ENCODE measurements at regions not wholly inside any gene's neighbourhood (a gene's known extent, or its start where the extent isn't known, plus 50 kb on each side); places are given as distances from the start of the nearest gene placed in this dataset.
A peak's percentile ranks its signal among the peaks of the same experiment; 100 is the strongest.
"Not testable (repeated sequence)": the region's sequence is repeated elsewhere in the genome, so short reads cannot be mapped to it uniquely, and the experiment has no call there.

DNA sequence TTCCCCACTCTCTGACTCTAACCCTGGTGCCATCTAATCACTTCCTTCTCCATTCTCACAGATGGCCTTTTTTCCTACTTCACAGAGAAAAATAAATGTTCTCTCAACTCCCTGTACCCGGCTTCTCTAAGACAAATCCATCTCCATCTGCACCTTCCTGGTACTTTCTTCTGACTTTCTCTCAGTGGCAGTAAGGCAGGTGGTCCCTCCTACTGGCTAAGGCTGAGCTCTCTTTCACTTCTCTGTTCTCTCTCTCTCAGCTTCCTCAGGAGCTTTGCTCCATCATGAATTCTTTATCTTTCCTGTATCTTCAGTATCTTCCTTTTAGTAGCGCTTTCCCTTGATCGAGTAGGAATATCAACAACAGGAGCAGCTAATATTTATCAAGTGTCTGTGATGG is 421.6 kb downstream of the TMEM135 start:
- DNase-seq: no peak

DNA sequence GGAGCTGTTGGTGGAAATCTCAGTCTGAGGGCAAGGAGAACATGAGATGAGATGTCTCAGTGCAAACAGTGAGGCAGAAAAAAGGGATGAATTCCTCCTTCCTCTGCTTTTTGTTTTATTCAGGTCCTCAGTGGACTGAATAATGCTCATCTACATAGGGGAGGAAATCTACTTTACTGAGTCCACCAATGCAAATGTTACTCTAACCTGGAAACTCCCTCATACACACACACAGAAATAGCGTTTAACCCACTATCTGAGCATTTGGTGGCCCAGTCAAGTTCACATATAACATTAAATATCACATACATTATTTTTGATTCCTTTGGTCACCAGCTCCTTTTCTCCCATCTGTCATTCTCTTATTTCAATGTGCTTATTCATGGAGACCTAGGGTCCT is 418.8 kb downstream of the TMEM135 start:
- DNase-seq: no peak

DNA sequence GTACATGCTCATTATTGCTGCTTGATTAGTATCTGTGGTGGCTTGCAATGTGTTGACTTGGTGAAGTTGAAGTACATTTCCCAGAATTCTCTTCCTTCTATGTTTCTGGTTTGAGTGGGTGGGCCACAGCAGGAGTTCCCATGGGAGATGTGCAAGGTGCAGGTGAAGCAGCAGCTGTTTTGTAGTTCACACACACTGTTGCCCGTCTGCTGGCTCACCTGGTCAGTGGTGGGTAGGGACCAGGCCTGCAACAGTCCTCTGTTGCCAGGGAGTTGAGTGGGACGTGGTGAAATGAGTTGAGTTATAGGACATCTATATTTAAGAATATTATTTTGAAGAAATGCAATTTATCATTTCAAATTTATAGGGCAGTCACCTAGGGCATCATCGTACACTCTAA is 417.4 kb downstream of the TMEM135 start:
- no peak for DNase-seq

DNA sequence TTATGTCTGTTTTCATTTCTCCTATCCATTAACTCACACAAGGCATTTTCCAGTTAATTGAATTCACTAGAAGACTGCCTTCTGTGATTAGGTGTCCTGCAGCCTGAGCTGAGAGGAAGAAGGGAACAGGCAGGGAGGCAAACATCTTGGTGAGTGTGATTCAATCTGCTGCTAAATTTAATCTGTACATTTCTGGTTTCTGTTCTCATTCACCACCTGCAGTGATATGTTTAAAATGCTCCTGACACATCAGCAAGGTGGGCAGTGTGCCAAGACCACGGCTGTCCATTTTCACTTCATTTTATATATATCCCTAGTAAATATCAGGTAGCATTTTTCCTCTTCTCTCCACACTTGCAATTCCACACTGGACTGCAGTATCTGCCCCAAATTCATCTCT is 416.5 kb downstream of the TMEM135 start:
- DNase-seq: no peak

DNA sequence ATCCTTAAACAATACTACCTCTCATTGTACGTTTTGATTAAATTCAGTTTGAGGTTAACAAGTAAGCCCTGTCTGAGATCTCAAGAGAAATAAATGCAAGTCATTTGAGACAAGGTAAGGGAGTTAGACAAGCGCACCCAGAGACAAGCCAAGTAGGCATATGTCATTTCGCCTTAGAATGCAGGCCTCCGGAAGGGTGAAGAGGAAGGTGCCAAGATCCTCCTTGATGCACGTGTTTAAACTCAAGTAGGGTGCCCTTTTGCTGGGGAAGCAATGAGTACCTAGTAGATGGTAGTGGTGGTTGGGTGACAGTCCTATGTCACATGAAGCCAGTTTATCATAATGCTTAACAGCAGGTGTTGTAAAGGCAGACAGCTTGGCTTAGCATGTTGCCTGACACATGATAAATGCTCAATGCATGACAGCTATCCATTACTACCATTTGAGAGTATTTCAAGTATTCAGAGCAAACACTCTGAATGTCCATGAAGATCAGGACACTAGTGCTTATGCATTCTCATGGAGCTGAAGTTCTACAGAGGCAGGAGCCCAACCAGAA is 415.9 kb downstream of the TMEM135 start:
- no peak for DNase-seq

DNA sequence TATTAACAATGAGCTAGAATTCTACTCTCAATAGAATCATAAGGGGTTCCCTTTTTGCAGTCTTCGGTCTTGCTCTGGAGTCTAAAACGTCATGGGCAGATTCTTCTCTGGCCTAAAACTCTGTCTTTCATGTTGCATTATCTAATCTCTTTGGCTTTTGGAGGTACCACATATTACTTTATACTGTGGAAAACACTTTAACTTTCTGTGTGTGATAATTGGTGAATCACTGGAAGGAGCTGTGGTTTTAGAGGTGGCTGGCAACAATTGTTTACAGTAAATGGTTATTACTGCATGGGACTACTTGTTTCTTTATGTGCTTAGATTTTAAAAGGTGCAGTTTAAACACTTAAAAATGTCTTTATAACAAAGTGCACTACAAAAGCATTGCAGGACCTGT is 414.3 kb downstream of the TMEM135 start:
- DNase-seq: not testable (repeated sequence)

DNA sequence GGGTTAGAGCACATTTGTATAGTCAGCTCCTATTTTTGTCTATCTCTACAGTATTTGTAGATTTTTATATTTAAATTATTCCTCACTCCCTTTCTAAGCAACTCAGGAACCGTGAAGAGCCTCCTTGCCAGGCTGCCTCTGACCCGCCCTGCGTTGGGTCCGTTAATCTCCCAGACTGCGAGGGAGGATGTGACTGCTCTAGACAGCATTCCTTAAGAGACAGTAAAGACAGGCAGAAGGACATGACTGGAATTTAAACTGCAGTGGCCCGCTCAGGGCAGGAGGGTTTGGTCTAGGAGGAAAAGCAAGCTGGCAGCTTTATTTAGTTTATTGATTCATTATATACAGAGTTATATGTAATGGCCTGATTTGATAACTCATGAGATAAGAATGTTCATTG is 413.7 kb downstream of the TMEM135 start:
- DNase-seq: no peak

DNA sequence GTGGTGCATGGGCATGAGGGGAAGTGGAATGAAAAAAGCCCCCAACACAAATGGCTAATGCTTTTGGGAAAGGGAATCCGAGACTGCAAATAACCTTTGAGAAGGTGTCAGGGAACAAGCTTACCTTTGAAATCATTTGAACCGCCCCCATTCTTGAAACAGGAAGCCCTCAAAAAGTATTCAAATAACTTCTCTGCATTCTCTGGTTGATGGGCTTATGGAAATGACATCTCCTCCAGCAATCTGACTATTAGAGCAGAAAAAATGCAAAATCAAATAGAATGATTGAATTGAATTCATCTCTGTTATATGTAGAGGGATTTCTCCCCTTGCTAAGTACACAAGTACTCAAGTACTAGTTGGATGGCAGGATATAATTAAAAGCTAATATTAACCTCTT is 409.9 kb downstream of the TMEM135 start:
- no peak for DNase-seq

DNA sequence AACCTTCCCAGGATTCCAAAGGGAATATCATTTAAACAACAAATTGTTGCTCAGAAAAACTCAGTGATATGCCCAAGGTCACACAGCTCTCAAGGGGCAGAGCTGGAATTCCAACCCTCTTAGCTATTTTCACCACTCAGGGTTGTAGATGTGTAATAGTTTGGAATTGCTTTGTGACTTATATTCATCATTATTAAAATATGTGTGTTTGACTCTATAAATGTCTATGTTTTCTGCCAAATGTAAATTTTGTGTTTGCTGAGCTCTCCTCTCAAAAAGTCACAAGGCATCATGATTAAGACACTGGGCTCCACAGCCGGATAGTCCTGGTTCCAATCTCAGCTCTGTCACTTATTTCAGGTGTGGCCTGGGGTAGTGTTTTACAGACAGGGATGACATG is 407.3 kb downstream of the TMEM135 start:
- no peak for DNase-seq

DNA sequence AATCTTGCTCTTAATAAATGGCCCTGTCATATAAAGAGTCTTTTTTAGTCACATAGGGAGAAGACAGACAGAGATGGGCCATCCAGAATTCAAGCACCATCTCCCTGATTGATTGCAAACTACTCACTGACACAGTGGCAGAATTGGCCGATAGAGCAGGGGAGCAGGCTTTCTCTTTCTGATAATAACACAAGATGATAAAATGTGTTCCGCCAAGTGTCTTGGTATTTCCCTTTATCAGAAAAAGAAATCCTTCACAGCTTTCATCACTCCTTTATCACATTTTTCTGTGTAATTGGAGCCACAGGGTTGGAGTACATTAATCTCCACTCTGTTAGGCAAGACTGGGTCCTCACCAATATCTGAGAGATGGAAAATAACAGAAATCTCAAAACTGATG is 406.0 kb downstream of the TMEM135 start:
- DNase-seq: no peak

DNA sequence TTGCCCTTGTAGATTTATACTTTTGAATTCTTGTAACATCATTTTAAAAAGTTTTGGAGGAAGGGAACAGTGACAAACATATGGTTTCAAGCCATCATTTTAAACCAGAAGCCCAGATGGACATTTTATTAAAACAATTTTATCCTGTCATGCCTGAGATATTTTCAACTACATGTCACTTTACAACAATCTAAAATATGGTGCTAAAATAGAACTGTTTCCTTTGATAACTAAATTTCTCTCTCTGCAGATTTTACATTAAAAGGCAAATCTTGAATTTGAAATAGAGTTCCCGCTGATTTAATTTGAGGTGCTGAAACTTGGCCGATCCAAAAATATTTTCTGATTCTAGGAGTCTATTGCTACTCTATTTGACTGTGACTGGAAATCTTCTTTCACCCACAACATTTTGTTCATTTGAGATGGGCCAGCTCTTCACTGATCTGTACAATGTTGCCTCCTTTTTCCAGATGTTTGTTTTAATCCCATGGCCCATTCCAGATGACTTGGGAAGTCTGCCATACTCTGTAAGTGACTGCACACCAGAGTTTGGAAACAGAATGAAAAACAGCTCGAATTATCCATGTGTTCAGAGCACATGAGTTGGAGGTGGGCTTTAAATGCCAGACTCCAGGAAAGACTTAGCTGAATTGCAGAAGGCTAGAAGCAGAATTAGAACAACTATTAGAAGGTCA is 402.5 kb downstream of the TMEM135 start:
- DNase-seq: no peak

DNA sequence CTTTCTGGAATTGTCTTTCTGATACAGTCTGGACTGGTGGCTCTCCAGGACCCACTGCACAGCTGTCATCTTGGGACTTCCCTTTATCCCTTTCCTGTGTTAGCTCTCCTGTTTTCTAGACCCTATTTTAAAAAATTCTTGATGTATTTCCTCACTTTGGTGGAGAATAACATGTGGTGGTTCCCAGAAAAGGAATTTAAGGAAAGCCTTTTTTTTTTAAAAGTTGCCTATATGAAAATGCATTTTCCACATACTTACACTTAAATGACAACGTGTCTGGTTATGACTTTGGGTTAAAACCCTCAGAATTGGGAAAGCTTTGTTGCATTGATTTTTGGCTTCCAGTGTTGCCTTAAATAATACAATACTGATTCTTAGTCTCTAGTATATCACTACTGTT is 400.7 kb downstream of the TMEM135 start:
- no peak for DNase-seq

DNA sequence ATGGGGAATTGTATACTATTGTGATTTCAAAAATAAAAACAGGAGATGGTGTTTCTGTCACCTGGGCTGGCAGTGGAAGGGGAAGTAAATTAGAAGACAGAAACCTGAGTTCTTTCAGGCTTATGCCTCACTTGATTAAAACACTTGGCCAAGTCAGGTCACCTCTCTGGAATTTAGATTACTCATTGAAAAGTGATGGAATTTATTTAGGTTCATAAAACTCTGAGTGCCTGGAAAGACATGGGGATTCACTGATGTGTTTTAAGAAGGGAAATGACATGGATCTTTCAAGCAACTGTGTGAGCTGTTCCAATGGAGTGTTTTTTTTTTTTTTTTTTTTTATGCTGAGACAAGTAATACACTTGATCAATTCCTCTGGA is 400.1 kb downstream of the TMEM135 start:
- DNase-seq: no peak

DNA sequence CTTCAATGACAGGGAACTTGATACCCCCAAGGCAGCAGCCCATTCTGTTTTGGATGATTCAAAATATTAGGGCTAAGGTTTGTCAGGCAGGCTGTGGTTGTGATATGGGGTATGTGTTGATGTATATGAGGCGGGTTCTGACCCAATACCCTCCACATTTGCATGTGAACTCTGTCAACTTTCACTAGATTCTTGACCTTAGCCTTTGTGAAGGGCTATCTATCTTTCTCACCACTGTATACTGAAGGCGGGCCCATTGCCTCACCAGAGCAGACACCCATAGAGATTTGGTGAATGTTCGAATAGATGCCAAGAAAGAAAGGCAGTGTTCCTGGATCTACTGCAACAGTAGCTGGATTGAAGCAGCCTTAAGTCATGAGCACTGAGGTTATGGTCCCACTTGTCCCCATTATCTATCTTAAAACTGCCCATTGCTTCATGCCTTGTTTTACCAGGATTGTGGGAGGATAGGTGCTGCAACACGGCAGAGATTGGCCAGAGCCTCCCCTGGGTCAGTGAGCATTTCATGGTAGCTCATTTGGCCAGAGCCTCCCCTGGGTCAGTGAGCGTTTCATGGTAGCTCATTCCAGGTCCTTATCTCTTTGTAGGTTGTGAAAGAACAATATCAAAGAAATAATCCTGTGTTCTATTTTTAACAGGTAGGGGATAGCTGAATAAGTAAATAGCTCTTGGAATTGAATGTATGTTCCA is 399.6 kb downstream of the TMEM135 start:
- DNase-seq: no peak

DNA sequence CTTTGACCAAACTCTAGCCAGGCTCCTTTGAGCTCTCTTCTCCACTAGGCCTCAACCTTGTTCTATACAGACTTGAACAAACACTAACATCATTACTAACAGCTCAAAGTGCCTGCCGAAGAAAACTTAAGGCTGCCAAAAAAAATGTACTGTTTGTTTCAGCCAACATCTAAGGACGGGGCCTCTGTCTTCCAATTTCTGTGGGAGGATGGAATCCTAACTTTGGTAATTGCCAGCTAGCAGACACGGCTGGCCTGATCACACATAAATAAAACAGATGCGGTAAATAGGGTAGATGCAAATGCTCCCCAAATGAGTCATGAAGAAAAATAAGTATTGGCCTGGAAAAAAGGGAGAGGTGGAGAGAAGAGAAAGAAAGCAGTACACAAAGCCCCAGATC is 394.3 kb downstream of the TMEM135 start:
- DNase-seq: no peak

DNA sequence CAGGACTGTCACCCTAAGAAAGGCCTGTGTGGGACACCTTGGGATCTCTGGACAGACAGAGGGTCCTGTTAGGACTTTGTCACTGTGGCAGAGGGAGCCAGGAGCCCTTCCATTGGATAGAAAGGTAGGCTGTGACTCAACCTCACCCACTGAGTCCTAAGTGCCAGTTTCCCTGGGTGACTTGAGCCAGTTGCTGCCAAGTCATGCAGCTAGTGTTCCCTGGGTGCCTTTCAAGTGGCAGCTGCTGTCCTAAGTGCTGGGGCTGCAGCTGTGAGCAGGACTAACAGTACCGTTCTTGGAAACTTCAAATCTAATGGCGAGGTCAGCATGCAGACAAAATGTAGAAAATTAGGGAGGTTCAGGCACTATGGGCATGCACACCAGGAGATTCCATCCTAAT is 393.7 kb downstream of the TMEM135 start:
- DNase-seq: no peak

DNA sequence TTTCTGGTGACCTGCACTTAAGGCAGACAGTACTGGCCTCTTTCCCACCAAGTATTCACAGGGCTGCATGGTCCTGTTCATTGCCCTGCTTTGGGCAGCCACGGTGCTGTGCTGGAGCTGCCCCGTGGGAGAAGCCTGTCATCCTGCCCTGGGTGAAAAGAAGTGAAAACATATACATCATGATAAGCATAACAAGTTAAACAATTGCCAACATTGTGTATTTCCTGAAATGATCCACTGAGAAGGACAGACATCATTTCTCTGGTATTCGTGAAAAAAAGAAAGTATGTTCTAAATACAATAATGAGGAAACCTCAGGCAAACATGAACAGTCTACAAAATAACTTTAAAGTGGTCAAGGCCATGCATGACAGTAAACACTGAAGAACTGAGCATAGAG is 393.1 kb downstream of the TMEM135 start:
- DNase-seq: no peak

DNA sequence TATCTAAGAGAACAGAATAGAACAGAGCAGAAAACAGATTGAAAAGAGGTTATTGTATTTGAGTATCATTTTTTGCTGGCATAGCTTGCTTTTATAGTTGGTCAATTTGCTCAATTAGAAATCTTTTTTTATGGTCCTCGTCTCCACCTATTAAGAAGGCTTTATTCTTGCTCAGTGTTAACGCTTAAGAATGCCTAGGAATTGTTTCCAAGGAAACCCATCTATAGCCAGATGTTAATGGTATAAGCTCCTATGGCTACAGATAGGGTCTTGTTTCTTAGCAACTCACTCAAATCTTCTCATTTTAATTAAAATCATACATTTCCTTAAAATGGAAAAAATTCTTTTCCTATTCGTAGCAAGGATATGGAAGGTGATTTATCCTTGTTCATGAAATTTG is 392.3 kb downstream of the TMEM135 start:
- no peak for DNase-seq

DNA sequence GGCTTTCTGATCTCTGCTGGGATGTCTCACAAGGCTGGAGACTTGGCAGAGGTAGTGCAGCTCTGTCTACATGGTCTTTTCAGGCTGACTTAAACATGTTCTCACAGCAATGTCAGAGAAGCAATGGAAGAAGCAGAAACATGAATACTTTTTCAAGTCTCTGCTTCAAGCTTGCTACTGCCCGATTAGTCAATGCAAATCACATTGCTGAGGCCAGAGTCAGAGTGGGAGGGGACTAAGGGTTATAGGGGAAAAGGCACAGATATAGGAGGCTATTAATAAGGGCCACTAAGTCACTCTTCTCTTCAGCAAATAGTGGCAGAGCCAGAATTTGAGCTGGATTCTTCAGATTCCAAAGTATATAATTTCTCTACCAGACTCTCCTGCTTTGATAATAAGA is 390.5 kb downstream of the TMEM135 start:
- DNase-seq: no peak

DNA sequence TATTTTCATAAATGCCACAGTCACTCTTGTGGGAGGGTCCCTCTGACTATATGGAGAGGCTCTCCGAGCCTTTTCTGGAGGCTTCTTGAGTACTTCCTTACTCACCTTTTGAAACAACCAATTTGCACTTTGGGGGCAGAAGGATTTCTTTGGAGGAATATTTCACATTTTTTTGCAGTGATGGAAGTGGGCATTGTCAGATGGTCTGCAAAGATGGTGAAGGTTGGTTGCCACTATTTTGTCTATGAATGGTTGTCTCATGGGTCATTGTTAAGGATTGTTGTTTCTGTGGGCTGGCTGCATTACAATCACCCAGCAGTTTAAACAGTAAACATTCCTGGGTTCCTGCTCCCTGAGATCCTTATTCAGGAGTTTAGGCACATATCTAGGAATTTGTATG is 388.2 kb downstream of the TMEM135 start:
- no peak for DNase-seq

DNA sequence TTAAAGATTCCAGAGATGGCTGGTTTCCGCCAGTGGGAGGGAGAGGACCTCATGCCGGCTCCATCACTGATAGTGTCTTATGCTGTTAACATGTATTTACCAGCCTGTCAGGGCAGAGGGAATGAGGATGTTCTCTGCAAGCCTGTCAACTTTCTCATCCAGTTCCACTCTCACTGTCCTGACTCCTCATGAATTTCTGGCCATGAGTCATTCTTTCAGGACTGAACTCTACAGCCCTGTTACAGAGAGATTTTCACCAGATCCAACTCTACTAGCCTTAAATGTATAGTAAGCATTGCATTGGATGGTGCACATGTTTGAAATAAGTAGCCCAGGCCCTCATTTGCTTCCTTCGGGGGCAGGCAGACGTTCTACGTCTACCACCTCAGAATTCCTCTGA is 387.7 kb downstream of the TMEM135 start:
- DNase-seq: no peak

DNA sequence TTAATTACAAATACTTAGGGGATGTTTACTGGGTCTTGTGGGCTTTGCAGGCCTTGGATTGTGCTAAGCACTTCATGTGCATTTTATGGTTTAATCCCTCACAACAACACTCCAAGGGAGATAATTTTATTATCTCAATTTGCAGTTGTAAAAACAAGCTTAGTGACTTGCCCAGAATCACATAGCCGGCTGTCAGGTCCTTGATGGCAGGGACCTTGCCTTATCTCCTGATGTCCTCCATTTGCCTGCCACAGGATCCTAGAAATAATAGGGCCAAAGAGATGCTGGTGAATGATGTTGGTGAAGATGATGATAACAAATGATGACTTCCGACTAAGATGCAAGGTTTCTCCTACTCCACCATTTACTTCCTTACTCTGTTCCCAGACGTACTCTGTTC is 385.4 kb downstream of the TMEM135 start:
- DNase-seq: no peak

DNA sequence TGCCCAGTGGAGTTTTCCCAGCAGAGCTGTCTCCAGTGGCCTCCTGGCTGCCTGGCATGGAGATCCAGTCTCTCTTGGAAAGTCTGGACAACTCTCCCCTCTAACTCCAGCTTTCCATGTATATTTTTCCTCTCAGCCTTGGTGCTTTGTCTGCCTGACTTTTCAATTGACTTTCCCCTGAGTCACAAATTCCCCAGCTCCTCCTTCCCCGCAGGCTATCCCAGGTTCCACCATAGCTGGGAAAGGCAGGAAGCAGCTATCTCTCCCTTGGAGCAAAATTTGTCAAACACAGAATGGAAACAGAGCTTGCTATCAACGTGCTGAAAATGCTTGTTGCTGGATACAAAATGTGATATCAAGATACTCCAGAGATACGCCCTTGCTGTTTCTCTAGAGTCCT is 384.8 kb downstream of the TMEM135 start:
- no peak for DNase-seq

DNA sequence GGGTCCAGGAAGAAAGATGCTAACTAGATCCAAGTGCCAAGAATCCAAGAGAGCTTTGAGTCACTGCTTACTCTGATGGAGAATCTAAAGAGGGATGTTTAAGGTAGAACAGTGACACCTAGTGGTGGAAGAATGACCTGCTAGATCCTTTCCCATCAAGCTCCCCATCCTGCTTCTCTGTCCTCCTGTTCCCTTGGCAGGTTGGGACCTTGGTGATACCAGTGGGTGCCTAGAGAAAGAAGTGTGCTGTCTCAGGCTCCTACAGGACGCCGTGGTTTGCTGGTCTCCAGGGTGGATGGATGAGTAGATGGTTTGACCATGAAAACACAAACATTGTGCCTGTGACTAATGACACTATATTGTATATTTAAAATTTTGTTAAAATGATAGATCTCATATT is 383.7 kb downstream of the TMEM135 start:
- DNase-seq: peak; percentile 9 to 79

DNA sequence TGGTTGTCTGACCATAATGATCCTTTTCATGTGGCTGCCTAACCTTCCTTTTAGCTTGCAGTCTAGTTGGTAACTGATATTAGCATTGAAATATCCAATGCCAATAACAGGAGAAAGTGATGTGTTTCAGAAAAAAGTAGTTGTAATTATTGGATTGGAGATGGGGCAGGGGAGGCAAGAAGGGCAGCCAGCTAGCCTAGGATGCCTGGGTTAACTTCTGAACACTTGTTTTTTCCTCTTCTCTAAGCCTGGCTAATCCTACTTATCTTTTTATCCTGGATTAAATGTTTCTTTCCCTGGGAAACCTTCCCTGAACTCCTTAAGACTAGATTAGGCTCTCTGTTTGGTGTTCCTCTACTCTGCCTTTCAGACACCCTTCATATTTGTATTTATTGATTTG is 380.2 kb downstream of the TMEM135 start:
- no peak for DNase-seq
